SK-N-SH (cell line): ENCODE measurements at regions not wholly inside any gene's neighbourhood (a gene's known extent, or its start where the extent isn't known, plus 50 kb on each side); places are given as distances from the start of the nearest gene placed in this dataset.

ENCODE experiments used
- CTCF ChIA-PET: fragments of 300-600, 350-600 bp; formaldehyde crosslinking; extraction: SDS; loops from one replicate; lab custom pipeline; 2021; lab: Yijun Ruan, JAX
- POLR2A ChIA-PET: fragments of 350-600 bp; sonication (Branson Sonifier 250); formaldehyde crosslinking; extraction: SDS; loops from one replicate; lab custom pipeline; 2020; ENCODE audit warnings: antibody characterized with exemption, inconsistent platforms; lab: Yijun Ruan, JAX
- DNase-seq: peaks from one replicate; pipeline ENCODE4 v3.0.0; 2012
- H2AFZ ChIP-seq: fragments of 200-600 bp; sonication (generic); 2 replicates; pipeline ENCODE4 v1.8.1; 2016; ENCODE audit warnings: antibody characterized with exemption, mild to moderate bottlenecking, low read depth
- H3F3A ChIP-seq: fragments of 200-600 bp; sonication (generic); replicated peaks from 2 replicates; pipeline ENCODE3; 2016; ENCODE audit warnings: antibody characterized with exemption, mild to moderate bottlenecking; ENCODE audit not compliant: insufficient read depth
- H3K27ac ChIP-seq, 2 experiments: fragments of 200-500 bp in 1 of 2; fragments of 200-600 bp in 1 of 2; sonication (Bioruptor generic) in 1 of 2; sonication (generic), shearing (Covaris generic) in 1 of 2; 2 replicates each; pipeline versions ENCODE4 v1.5.1 to v1.6.1; 2014 to 2016; ENCODE audit warnings: low read depth in 2 of 2, inconsistent platforms in 1 of 2, low read length in 1 of 2, mild to moderate bottlenecking in 1 of 2, mixed read lengths in 1 of 2
- H3K27me3 ChIP-seq: fragments of 200-600 bp; sonication (generic), shearing (Covaris generic); 2 replicates; pipeline ENCODE4 v1.6.1; 2016; ENCODE audit warnings: mixed run types; ENCODE audit not compliant: insufficient read depth
- H3K36me3 ChIP-seq, 2 experiments: fragments of 200-500 bp in 1 of 2; fragments of 200-600 bp in 1 of 2; sonication (Bioruptor generic) in 1 of 2; sonication (generic) in 1 of 2; replicated peaks in 1 of 2; 2 replicates each; pipeline versions ENCODE3 to v1.5.1; 2014 to 2016; ENCODE audit warnings: low read length in 1 of 2, mild to moderate bottlenecking in 1 of 2; ENCODE audit not compliant: insufficient read depth in 2 of 2, control insufficient read depth in 1 of 2
- H3K4me1 ChIP-seq, 2 experiments: fragments of 200-500 bp in 1 of 2; fragments of 200-600 bp in 1 of 2; sonication (Bioruptor generic) in 1 of 2; sonication (generic), shearing (Covaris generic) in 1 of 2; 2 replicates each; pipeline versions ENCODE4 v1.5.1 to v1.6.1; 2014 to 2016; ENCODE audit warnings: low read depth in 1 of 2, low read length in 1 of 2, mixed run types in 1 of 2; ENCODE audit not compliant: insufficient read depth in 2 of 2, control insufficient read depth in 1 of 2
- H3K4me2 ChIP-seq: fragments of 200-600 bp; sonication (generic), shearing (Covaris generic); 2 replicates; pipeline ENCODE4 v1.6.1; 2017; ENCODE audit warnings: mixed run types
- H3K4me3 ChIP-seq, 2 experiments: fragments of 200-500 bp in 1 of 2; fragments of 200-600 bp in 1 of 2; sonication (Bioruptor generic) in 1 of 2; sonication (generic), shearing (Covaris generic) in 1 of 2; 2 replicates each; pipeline versions ENCODE4 v1.5.1 to v1.8.1; 2014 to 2016; ENCODE audit warnings: low read depth in 2 of 2, inconsistent platforms in 1 of 2, low read length in 1 of 2, mild to moderate bottlenecking in 1 of 2, mixed read lengths in 1 of 2, moderate library complexity in 1 of 2
- H3K79me2 ChIP-seq: fragments of 200-600 bp; sonication (generic); 2 replicates; pipeline ENCODE4 v1.8.1; 2017; ENCODE audit warnings: mild to moderate bottlenecking; ENCODE audit not compliant: insufficient read depth
- H3K9ac ChIP-seq: fragments of 200-600 bp; sonication (generic); 2 replicates; pipeline ENCODE4 v1.6.1; 2017; ENCODE audit warnings: mixed run types
- H3K9me2 ChIP-seq: fragments of 200-600 bp; sonication (generic); 2 replicates; pipeline ENCODE4 v1.6.1; 2017; ENCODE audit warnings: mixed run types
- H3K9me3 ChIP-seq: fragments of 200-600 bp; sonication (generic); 2 replicates; pipeline ENCODE4 v1.6.1; 2017; ENCODE audit warnings: mixed run types, mild to moderate bottlenecking, moderate library complexity
- H4K20me1 ChIP-seq: fragments of 200-600 bp; sonication (generic); 2 replicates; pipeline ENCODE4 v1.6.1; 2017; ENCODE audit warnings: mild to moderate bottlenecking, mixed run types; ENCODE audit not compliant: insufficient read depth
- ELF1 ChIP-seq: IDR thresholded peaks from 2 replicates; pipeline ENCODE4 v1.4.0; 2012
- FOSL2 ChIP-seq: IDR thresholded peaks from 2 replicates; pipeline ENCODE4 v1.4.0; 2012; ENCODE audit warnings: low read depth, mild to moderate bottlenecking, moderate library complexity, borderline replicate concordance
- GATA2 ChIP-seq: sonication (generic); formaldehyde crosslinking; IDR thresholded peaks from 2 replicates; pipeline ENCODE4 v1.5.0; 2020; ENCODE audit warnings: mild to moderate bottlenecking, missing genetic modification reagents
- JUND ChIP-seq: IDR thresholded peaks from 2 replicates; pipeline ENCODE4 v1.4.0; 2012
- NRF1 ChIP-seq: IDR thresholded peaks from 2 replicates; pipeline ENCODE4 v1.6.1; 2012; ENCODE audit warnings: low read depth, mild to moderate bottlenecking, low read length
- RFX5 ChIP-seq: IDR thresholded peaks from 2 replicates; pipeline ENCODE4 v1.6.1; 2012; ENCODE audit warnings: mild to moderate bottlenecking, improper control_type of control experiment, low read length
- SIN3A ChIP-seq: IDR thresholded peaks from 2 replicates; pipeline ENCODE4 v1.6.1; 2012; ENCODE audit warnings: low read depth, mild to moderate bottlenecking, low read length, moderate library complexity, borderline replicate concordance
- TCF12 ChIP-seq: IDR thresholded peaks from 2 replicates; pipeline ENCODE4 v1.4.0; 2012
- TEAD4 ChIP-seq: IDR thresholded peaks from 2 replicates; pipeline ENCODE4 v1.4.0; 2012; ENCODE audit warnings: mild to moderate bottlenecking, borderline replicate concordance; ENCODE audit not compliant: insufficient read depth
- WGBS: methylation state at CpG from one replicate; pipeline ENCODE4 v1.1.6; 2017; ENCODE audit warnings: low lambda C conversion rate; 5-methylcytosine and 5-hydroxymethylcytosine counted together
- TF ChIP-seq, protein P1 (sequence below): IDR thresholded peaks from 2 replicates; pipeline ENCODE4 v1.6.1; 2012; ENCODE audit warnings: mild to moderate bottlenecking, low read depth, low read length, moderate library complexity
- TF ChIP-seq, protein P2 (sequence below): fragments of 150-350 bp; IDR thresholded peaks from 2 replicates; pipeline ENCODE4 v1.6.1; 2017; ENCODE audit warnings: antibody characterized with exemption, low read length, low read depth, borderline replicate concordance

DNA sequence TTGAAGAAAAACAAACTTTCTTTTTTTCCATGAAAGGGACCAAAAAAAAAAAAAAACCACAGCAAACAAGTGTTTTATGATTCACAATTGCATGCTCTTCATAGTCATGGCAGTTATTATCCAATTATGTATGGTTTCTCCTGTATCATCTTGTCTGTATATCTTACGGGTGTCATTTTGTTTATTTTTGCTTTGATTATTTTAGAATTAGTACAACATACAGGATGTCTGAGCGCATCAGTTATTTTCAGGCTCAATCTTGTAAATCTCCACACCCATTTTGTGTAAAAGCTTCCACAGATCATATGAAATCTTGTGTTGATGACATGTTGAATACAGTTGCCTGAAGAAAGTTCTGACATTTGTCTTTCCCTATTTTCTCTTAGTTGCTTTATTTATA is 280.3 kb downstream of the KLF5 start:
- Histone ChIP-seq H3K27me3 (no peaks in the 10 kb centered on the region), H3K4me3 (no peak overlapping the region), H3F3A (no peaks in the 10 kb centered on the region), H3K36me3 (no peaks in the 10 kb centered on the region), H3K4me2 (no peak overlapping the region), H4K20me1 (no peaks in the 10 kb centered on the region), H3K9me3 (no peaks in the 10 kb centered on the region), H2AFZ (no peak overlapping the region), H3K79me2 (no peaks in the 10 kb centered on the region), H3K9ac (no peak overlapping the region), H3K27ac (no peak overlapping the region), H3K4me1 (peaks cover 0 to 13% of the 10 kb centered on the region in 2 experiments; a peak in 2 of 4 replicates), H3K9me2 (no peaks in the 10 kb centered on the region)
- ChIA-PET CTCF (no interaction called here), POLR2A (no interaction called here)
- 85% methylated on average over 2 of the region's 2 CpGs for WGBS
- TF ChIP-seq ELF1 (no peak), SIN3A (no peak), JUND (no peak), GATA2 (no peak)
- TF ChIP-seq, protein P1, sequence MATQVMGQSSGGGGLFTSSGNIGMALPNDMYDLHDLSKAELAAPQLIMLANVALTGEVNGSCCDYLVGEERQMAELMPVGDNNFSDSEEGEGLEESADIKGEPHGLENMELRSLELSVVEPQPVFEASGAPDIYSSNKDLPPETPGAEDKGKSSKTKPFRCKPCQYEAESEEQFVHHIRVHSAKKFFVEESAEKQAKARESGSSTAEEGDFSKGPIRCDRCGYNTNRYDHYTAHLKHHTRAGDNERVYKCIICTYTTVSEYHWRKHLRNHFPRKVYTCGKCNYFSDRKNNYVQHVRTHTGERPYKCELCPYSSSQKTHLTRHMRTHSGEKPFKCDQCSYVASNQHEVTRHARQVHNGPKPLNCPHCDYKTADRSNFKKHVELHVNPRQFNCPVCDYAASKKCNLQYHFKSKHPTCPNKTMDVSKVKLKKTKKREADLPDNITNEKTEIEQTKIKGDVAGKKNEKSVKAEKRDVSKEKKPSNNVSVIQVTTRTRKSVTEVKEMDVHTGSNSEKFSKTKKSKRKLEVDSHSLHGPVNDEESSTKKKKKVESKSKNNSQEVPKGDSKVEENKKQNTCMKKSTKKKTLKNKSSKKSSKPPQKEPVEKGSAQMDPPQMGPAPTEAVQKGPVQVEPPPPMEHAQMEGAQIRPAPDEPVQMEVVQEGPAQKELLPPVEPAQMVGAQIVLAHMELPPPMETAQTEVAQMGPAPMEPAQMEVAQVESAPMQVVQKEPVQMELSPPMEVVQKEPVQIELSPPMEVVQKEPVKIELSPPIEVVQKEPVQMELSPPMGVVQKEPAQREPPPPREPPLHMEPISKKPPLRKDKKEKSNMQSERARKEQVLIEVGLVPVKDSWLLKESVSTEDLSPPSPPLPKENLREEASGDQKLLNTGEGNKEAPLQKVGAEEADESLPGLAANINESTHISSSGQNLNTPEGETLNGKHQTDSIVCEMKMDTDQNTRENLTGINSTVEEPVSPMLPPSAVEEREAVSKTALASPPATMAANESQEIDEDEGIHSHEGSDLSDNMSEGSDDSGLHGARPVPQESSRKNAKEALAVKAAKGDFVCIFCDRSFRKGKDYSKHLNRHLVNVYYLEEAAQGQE: no peak
- DNase-seq: no peak

DNA sequence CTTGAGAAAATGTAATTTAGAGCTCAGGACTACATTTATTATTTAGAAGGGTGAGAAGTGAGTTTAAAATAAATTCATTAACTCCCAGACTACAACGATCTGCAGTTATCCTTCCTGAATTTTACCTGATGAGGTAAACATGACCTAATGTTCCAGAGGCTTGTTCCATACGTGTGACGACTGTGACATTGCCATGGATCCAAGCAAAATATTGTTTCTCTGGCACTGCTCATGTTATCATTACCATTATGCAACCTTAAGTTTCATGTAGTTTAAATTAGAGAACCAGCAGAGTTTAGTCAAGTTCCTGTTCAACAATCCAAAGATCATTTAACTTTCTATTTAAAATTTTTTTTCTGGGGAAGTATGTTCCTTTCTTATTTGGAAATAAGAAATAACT is 279.6 kb downstream of the KLF5 start:
- POLR2A ChIA-PET: no interaction called here
- Histone ChIP-seq H3K9me2 (no peaks in the 10 kb centered on the region), H3K4me1 (peaks cover 0 to 13% of the 10 kb centered on the region in 2 experiments; a peak in 2 of 4 replicates), H3K9ac (no peak overlapping the region), H3K79me2 (no peaks in the 10 kb centered on the region), H3F3A (no peaks in the 10 kb centered on the region), H3K9me3 (no peaks in the 10 kb centered on the region), H2AFZ (no peak overlapping the region), H3K27me3 (no peaks in the 10 kb centered on the region), H4K20me1 (no peaks in the 10 kb centered on the region), H3K27ac (no peak overlapping the region), H3K4me3 (no peak overlapping the region)
- no peak for DNase-seq
- 81% methylated on average over 3 of the region's 3 CpGs for WGBS
- TF ChIP-seq TEAD4: no peak
- no peak for TF ChIP-seq FOSL2
- TF ChIP-seq TCF12: no peak
- TF ChIP-seq, protein P2, sequence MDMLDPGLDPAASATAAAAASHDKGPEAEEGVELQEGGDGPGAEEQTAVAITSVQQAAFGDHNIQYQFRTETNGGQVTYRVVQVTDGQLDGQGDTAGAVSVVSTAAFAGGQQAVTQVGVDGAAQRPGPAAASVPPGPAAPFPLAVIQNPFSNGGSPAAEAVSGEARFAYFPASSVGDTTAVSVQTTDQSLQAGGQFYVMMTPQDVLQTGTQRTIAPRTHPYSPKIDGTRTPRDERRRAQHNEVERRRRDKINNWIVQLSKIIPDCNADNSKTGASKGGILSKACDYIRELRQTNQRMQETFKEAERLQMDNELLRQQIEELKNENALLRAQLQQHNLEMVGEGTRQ: no peak
- no peak for TF ChIP-seq NRF1
- TF ChIP-seq SIN3A: no peak
- TF ChIP-seq RFX5: no peak
- TF ChIP-seq JUND: no peak
- TF ChIP-seq, all 33 proteins: peak for 0
- CTCF ChIA-PET: no interaction called here
- Histone ChIP-seq H3K36me3 (no peaks in the 10 kb centered on the region), H3K4me2 (no peak overlapping the region)
